ENCODE measurements at regions not wholly inside any gene's neighbourhood (a gene's known extent, or its start where the extent isn't known, plus 50 kb on each side); places are given as distances from the start of the nearest gene placed in this dataset.

DNA sequence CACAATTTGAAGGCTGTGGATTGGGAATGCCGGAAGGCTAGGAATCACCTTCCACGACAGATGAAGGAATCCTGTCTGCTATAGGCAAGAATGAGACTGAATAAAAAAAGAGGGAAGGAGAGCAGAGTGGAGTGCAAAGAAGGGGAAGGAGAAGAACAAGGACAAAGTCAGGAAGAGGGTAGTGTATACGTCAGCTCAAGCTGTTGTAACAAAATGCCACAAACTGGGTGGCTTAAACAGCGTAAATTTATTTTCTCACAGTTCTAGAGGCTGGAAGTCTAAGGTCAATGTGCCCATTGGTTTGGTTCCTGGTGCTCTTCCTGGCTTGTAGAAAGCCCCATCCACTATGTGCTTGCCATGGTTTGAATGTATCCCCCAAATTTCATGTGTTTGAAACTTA, 104.5 kb downstream of the TTLL2 start:
- Histone ChIP-seq H3K9me3 (no peaks in the 10 kb centered on the region), H3K4me1 (no peaks in the 10 kb centered on the region), H3K27ac (no peak overlapping the region), H3K36me3 (no peaks in the 10 kb centered on the region), H3K4me3 (no peak overlapping the region), H3K27me3 (no peaks in the 10 kb centered on the region)
- DNase-seq, result no peak
- TF ChIP-seq CTCF (IDR thresholded peaks at IDR 0.05), result no peak
- no peak for TF ChIP-seq POLR2A (IDR thresholded peaks at IDR 0.05)
- ATAC-seq, result no peak
- WGBS (ENCODE audit: insufficient coverage, low coverage, low lambda C conversion rate, missing lambda C conversion rate), result 81% methylated on average over 4 of the region's 4 CpGs
- intact Hi-C loops (cut with DNase I), result no loop called here

- H3K4me1 ChIP-seq, result no peaks in the 10 kb centered on the region
- TF ChIP-seq POLR2A (IDR thresholded peaks at IDR 0.05), result no peak
- TF ChIP-seq CTCF (IDR thresholded peaks at IDR 0.05), result no peak
- no peaks in the 10 kb centered on the region for H3K9me3 ChIP-seq
- intact Hi-C loops (cut with DNase I), result no loop called here
- ATAC-seq (no peak), DNase-seq (no peak)
- WGBS (ENCODE audit: insufficient coverage, low coverage, low lambda C conversion rate, missing lambda C conversion rate), result 89% methylated on average over 8 of the region's 16 CpGs
- no peaks in the 10 kb centered on the region for H3K36me3 ChIP-seq
- H3K4me3 ChIP-seq, result no peak overlapping the region
- no peaks in the 10 kb centered on the region for H3K27me3 ChIP-seq
- H3K27ac ChIP-seq, result no peak overlapping the region
Observed at GRCh38 chr6:167435209-167435728, 110.4 kb downstream of the TTLL2 start.

DNA sequence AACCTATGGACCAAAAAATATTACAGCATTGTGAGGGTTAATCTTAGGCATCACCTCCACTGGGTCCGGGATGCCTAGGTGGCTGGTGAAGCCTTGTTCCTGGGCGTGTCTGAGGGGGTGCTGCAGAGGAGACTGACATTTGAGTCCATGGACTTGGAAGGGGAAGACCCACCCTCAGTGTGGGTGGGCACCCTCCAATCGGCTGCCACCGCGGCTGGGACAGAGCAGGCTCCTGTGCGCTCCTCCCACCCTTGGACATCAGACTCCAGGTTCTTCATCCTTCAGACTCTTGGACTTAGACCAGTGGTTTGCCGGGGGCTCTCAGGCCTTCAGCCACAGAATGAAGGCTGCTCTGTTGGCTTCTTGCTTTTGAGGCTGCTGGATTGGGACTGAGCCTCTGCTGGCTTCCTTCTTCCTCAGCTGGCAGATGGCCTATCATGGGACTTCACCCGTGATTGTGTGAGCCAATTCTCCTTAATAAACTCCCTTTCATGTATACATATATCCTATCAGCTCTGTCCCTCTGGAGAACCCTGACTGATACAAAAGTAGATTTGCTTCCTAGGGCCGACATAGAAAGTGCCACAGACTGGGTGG, 113.1 kb downstream of the TTLL2 start:
- intact Hi-C loops (cut with DNase I), result no loop called here
- Histone ChIP-seq H3K4me1 (no peaks in the 10 kb centered on the region), H3K27me3 (no peaks in the 10 kb centered on the region), H3K4me3 (no peak overlapping the region), H3K9me3 (no peaks in the 10 kb centered on the region), H3K27ac (no peak overlapping the region), H3K36me3 (no peaks in the 10 kb centered on the region)
- 100% methylated on average over 1 of the region's 9 CpGs for WGBS (ENCODE audit: insufficient coverage, low coverage, low lambda C conversion rate, missing lambda C conversion rate)
- no peak for TF ChIP-seq CTCF (IDR thresholded peaks at IDR 0.05)
- no peak for TF ChIP-seq POLR2A (IDR thresholded peaks at IDR 0.05)
- DNase-seq, result no peak
- ATAC-seq, result peak in 1 of 4 donors; percentile 31

DNA sequence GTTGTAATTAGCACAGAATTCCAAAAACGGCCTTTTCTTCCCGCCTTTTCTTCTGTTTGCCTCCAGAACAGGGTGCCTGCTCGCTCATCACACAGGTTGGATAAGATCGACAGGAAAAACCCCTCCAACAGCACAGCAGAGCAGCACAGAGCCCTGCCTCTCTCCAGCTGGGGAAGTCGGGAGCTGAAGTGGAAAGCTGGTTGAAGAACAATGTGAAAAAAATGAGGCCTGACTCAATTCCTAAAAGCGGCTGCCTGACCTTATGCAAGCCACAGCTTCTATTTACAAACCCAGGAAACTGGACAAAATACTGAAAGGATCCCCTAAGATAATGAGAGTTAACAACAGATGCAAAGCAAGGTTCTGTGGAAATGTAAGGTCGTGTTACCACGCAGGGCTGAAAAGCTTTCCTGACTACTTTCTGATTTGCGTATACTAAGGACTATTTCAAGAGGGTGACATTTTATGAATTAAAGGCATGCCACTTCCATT, 116.9 kb downstream of the TTLL2 start:
- H3K9me3 ChIP-seq, result no peaks in the 10 kb centered on the region
- no peak for TF ChIP-seq POLR2A (IDR thresholded peaks at IDR 0.05)
- TF ChIP-seq CTCF (IDR thresholded peaks at IDR 0.05), result no peak
- no peak for DNase-seq
- 53% methylated on average over 8 of the region's 9 CpGs for WGBS (ENCODE audit: insufficient coverage, low coverage, low lambda C conversion rate, missing lambda C conversion rate)
- no peak for ATAC-seq
- H3K27me3 ChIP-seq, result no peaks in the 10 kb centered on the region
- H3K4me3 ChIP-seq, result no peak overlapping the region
- H3K36me3 ChIP-seq, result no peaks in the 10 kb centered on the region
- no peaks in the 10 kb centered on the region for H3K4me1 ChIP-seq
- no peak overlapping the region for H3K27ac ChIP-seq
- intact Hi-C loops (cut with DNase I), result no loop called here

Data from right lobe of liver (tissue), 6 donors.